KOPT-K1 (cell line): ENCODE measurements at regions not wholly inside any gene's neighbourhood (a gene's known extent, or its start where the extent isn't known, plus 50 kb on each side); places are given as distances from the start of the nearest gene placed in this dataset.
"Not testable (repeated sequence)": the region's sequence is repeated elsewhere in the genome, so short reads cannot be mapped to it uniquely, and the experiment has no call there.

Source experiments
- H3K27ac ChIP-seq: fragments of 200-600 bp; sonication (generic); 2 replicates; pipeline ENCODE4 v1.5.1; 2016; ENCODE audit warnings: antibody characterized with exemption, mild to moderate bottlenecking, low read depth, low read length; ENCODE audit not compliant: poor library complexity, severe bottlenecking
- H3K36me3 ChIP-seq: fragments of 200-600 bp; sonication (generic); 2 replicates; pipeline ENCODE4 v1.5.1; 2017; ENCODE audit warnings: antibody characterized with exemption, mild to moderate bottlenecking, low read length, moderate library complexity; ENCODE audit not compliant: insufficient read depth
- H3K9me3 ChIP-seq: fragments of 200-600 bp; sonication (generic); 2 replicates; pipeline ENCODE4 v1.5.1; 2017; ENCODE audit warnings: antibody characterized with exemption, low read length, mild to moderate bottlenecking; ENCODE audit not compliant: insufficient read depth, poor library complexity, severe bottlenecking

DNA sequence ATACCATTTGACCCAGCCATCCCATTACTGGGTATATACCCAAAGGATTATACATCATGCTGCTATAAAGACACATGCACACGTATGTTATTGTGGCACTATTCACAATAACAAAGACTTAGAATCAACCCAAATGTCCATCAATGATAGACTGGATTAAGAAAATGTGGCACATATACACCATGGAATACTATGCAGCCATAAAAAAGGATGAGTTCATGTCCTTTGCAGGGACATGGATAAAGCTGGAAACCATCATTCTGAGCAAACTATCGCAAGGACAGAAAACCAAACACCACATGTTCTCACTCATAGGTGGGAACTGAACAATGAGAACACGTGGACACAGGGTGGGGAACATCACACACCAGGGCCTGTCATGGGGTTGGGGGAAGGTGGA lies 237.6 kb upstream of the KRR1 start:
- not testable (repeated sequence) for H3K27ac ChIP-seq, H3K9me3 ChIP-seq, H3K36me3 ChIP-seq

DNA sequence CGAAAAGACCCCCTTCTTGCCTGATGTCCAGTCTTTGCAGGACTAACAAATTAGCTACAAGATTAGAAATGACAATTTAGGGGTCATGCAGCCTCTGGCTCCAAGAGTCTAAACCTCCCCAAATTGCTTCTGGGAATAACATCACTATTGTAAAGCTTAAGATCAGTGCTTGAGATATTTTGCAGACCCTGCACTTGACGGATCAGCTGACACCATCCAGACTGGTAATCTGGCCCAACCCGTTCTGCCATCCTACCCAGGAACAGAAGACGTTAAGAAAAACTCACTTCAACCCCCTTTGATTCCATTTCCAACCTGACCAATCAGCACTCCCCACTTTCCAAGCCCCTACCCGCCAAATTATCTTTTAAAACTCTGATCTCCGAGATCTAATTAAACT lies 236.7 kb upstream of the KRR1 start:
- H3K27ac ChIP-seq = no peak overlapping the region
- H3K36me3 ChIP-seq = no peaks in the 10 kb centered on the region
- no peaks in the 10 kb centered on the region for H3K9me3 ChIP-seq

DNA sequence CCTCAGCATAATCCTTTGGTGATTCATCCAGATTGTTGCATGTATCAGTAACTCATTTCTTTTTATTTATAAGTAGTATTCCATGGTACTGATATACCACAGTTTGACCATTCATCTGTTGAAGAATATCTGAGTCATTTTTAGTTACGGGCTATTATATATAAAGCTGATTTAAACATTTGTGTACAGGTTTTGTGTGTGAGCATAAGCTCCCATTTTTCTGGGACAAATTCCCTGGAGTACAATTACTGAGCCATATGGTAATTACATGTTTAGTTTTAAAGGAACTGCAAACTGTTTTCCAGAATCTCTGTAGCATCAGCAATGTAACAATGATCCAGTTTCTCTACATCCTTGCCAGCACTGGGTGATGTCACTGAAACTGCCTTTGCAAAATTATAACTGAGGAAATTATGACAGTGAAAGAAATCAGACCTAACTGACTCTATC lies 236.2 kb upstream of the KRR1 start:
- Histone ChIP-seq H3K9me3 (no peaks in the 10 kb centered on the region), H3K36me3 (no peaks in the 10 kb centered on the region), H3K27ac (no peak overlapping the region)

DNA sequence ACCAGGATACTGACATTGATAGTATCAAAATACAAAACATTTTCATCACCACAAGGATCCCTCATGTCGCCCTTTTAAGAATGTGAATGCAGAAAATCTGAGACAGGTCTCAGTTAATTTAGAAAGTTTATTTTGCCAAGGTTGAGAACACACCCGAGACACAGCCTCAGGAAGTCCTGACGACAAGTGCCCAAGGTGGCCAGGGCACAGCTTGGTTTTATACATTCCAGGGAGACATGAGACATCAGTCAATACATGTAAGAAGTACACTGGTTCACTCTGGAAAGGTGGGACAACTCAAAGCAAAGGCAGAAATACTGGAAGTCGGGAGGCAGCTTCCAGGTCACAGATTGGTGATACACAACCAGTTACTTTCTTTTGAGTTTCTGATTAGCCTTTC lies 235.2 kb upstream of the KRR1 start:
- Histone ChIP-seq H3K36me3 (no peaks in the 10 kb centered on the region), H3K9me3 (no peaks in the 10 kb centered on the region), H3K27ac (no peak overlapping the region)

- H3K36me3 ChIP-seq = no peaks in the 10 kb centered on the region
- no peak overlapping the region for H3K27ac ChIP-seq
- H3K9me3 ChIP-seq = no peaks in the 10 kb centered on the region
Measured at GRCh38 chr12:75744607-75745256, 233.3 kb upstream of the KRR1 start.

DNA sequence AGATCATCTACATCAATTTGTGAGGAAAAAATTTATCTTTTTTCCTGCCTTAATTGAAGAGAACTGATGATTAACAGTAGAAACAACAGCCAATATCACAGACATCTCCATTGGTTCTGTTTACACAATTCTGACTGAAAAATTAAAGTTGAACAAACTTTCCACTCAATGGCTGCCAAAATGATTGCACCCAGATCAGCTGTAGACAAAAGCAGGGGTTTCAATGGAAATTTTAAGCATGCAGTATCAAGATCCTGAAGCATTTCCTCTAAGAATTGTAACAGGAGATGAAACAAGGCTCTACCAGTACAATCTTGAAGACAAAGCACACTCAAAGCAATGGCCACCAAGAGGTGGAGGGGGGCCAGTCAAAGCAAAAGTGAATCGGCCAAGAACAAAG lies 231.6 kb upstream of the KRR1 start:
- Histone ChIP-seq H3K36me3 (no peaks in the 10 kb centered on the region), H3K27ac (no peak overlapping the region), H3K9me3 (no peaks in the 10 kb centered on the region)

DNA sequence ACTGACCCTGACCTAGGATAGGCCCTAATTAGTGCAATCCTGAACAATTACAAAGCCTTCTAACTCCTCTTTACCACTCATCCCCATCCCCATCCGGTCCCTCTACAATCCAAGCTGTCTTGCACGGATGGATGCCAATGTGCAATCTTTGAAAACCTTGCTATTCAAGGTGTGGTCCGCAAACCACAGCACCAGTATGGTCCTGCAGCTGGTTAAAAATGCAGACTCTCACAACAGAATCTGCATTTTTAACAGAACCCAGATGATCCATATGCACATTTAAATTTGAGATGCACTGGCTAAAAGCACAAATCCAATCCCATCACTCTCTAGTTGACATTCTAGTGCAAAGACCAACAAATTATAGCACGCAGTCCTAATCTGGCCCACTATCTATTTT lies 230.6 kb upstream of the KRR1 start:
- Histone ChIP-seq H3K27ac (no peak overlapping the region), H3K36me3 (no peaks in the 10 kb centered on the region), H3K9me3 (no peaks in the 10 kb centered on the region)

- H3K27ac ChIP-seq = no peak overlapping the region
- H3K9me3 ChIP-seq = no peaks in the 10 kb centered on the region
- no peaks in the 10 kb centered on the region for H3K36me3 ChIP-seq
Measured at GRCh38 chr12:75739912-75740311, 228.5 kb upstream of the KRR1 start.

DNA sequence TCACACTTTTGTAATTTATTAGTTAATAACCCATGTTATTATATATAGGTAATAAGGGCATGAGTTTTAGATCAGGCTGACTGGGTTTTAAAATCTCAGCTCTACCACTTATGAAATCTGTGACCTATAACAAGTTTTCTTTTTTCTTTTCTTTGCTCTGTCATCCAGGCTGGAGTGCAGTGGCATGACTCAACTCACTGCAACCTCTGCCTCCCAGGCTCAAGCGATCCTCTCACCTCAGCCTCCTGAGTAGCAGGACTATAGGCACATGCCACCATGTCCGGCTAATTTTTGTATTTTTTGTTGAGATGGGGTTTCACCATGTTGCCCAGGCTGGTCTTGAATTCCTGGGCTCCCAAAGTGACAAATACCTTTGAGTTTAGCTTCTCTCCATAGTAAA lies 227.7 kb upstream of the KRR1 start:
- H3K9me3 ChIP-seq, H3K36me3 ChIP-seq, H3K27ac ChIP-seq: not testable (repeated sequence)

DNA sequence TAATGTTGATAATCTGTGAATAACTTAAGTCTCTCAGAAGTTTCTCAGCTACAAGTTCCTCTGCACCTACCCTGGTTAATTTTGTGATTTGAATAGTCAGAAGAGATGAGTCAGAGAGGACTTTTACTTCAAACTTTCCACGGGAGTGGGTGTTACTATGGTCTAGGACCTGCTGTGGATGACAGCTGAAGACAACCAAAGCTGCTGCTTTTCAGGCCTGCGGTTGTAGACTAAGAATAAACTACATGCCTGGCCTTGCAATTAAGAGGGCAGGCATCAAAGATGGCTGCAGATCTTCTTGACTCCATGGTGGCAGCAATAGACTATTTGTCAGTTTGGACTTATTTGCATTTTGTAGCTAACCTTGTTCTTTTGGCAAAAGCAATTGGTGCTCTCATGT lies 227.1 kb upstream of the KRR1 start:
- no peaks in the 10 kb centered on the region for H3K36me3 ChIP-seq
- H3K27ac ChIP-seq = no peak overlapping the region
- no peaks in the 10 kb centered on the region for H3K9me3 ChIP-seq

DNA sequence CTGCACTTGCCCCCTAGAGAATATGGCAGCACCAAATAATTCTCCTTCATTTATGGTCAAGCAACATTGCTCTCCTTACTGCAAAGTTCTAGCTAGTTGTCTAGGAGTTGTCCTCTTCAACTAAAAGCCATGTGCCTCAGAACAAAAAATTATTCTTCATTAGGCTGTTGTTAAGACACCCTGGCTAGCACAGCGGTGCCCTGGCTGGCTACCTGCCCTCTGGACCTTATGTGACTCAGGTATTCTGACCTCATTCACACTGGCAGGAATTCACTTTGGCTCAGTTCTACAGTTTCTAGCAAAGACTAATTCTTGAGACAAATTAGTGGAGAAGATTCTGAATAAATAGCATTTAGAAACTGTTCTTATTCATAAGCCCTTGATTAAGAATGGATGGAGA lies 224.4 kb upstream of the KRR1 start:
- H3K27ac ChIP-seq = no peak overlapping the region
- no peaks in the 10 kb centered on the region for H3K36me3 ChIP-seq
- H3K9me3 ChIP-seq = no peaks in the 10 kb centered on the region

DNA sequence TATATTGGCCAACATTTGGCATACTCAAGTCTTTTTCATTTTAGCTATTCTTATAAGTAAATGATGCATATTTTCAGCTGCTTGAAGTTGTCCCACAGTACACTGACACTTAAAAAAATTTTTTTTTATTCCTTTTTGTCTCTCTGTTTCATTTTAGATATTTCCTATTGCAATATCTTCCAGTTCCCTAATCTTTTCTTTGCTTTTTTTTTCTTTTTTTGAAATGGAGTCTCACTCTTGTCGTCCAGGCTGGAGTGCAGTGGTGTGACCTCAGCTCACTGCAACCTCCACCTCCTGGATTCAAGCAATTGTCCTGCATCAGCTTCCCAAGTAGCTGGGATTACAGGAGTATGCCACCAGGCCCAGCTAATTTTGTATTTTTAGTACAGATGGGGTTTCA lies 217.4 kb upstream of the KRR1 start:
- Histone ChIP-seq H3K9me3 (no peaks in the 10 kb centered on the region), H3K36me3 (no peaks in the 10 kb centered on the region), H3K27ac (no peak overlapping the region)

DNA sequence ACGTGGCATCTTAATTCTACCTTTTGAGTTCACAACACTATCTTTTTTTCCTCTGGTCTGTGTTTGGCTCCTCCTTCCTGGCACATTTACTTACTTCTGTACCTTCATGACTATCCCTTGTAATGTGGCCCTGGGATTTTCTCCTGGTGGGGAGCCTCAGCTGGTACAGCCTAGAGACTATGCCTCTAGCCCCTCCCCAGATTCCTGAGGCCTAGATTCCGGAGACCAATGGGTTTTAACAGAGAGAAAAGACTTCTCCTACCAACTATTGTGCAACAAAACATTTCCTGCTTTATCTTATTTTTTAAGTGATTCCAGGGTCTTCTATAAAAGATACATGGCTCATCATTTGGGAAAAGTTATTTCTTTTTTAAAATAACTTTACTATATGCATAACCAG lies 216.2 kb upstream of the KRR1 start:
- Histone ChIP-seq H3K36me3 (no peaks in the 10 kb centered on the region), H3K27ac (no peak overlapping the region), H3K9me3 (no peaks in the 10 kb centered on the region)

DNA sequence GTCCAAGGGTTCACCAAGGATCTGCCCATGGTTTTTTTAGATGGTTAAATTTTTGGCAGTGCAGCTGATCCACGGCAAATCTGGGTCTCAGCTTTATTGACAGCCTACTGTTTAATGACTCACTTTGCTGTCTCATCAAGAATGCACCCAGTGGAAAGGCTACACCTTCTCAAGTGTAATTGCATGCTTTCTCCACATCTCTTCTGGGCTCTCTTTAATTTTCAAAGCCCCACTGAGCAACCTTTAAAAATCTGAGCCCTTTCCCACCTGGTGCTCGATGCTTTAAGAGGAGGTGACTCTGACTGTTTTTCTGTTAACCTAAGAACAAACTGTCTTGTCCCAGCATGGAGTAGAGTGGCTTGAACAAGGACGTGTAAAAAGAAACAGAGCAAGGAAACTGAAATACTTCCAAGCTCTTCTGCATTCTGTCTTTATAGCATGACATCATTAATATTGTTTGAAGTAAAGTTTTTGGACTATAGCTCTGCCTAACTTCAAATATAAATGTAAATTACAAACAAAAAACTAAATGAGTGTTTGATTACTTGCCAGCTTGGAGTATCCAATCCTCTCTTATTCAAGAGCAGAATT lies 214.2 kb upstream of the KRR1 start:
- Histone ChIP-seq H3K36me3 (no peaks in the 10 kb centered on the region), H3K9me3 (no peaks in the 10 kb centered on the region), H3K27ac (no peak overlapping the region)

DNA sequence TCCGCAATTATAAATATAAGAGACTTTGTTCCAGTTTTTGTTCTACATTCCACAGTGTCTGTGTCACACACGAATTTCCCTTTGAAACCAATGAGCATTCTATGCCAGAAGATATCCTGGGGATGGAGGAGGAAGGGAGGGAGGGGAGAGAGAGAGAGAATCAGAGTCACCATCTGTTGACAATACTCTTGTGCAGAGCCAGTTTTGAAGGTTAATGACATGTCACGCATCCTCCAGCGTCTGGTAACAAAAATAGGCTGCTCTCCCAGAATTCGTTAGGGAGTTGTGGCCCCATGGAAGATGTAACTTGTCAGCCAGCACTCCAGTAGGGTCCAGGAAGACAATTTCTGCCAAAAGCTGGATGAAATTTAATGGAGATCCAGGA lies 213.5 kb upstream of the KRR1 start:
- H3K27ac ChIP-seq = no peak overlapping the region
- H3K36me3 ChIP-seq = no peaks in the 10 kb centered on the region
- no peaks in the 10 kb centered on the region for H3K9me3 ChIP-seq

- H3K27ac ChIP-seq = no peak overlapping the region
- no peaks in the 10 kb centered on the region for H3K9me3 ChIP-seq
- no peaks in the 10 kb centered on the region for H3K36me3 ChIP-seq
Measured at GRCh38 chr12:75724307-75724927, 213.0 kb upstream of the KRR1 start.
